ENCODE measurements at regions not wholly inside any gene's neighbourhood (a gene's known extent, or its start where the extent isn't known, plus 50 kb on each side); places are given as distances from the start of the nearest gene placed in this dataset.

DNA sequence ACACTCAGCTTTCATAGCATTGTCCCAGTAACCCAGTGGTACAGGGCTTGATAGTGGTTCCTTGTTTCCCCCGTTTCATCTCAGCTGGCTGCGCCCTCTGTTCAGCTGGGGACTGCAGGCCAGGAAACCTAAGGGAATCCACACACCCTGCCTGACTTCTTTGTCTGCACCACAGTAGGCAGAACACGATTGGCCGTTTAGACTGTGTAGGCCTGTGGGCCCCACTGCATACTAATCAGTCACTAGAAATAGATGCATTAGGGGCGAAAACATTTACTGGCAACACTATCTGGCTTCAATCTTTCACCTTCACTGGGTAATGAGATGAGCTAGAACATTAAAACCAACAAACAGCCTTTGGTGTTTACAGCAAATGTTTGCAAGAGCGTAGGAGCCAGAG, 512.7 kb upstream of the BRINP1 start:
- TF ChIP-seq, protein P1, sequence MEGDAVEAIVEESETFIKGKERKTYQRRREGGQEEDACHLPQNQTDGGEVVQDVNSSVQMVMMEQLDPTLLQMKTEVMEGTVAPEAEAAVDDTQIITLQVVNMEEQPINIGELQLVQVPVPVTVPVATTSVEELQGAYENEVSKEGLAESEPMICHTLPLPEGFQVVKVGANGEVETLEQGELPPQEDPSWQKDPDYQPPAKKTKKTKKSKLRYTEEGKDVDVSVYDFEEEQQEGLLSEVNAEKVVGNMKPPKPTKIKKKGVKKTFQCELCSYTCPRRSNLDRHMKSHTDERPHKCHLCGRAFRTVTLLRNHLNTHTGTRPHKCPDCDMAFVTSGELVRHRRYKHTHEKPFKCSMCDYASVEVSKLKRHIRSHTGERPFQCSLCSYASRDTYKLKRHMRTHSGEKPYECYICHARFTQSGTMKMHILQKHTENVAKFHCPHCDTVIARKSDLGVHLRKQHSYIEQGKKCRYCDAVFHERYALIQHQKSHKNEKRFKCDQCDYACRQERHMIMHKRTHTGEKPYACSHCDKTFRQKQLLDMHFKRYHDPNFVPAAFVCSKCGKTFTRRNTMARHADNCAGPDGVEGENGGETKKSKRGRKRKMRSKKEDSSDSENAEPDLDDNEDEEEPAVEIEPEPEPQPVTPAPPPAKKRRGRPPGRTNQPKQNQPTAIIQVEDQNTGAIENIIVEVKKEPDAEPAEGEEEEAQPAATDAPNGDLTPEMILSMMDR (IDR thresholded peaks at IDR 0.05) = no peak
- no peak for TF ChIP-seq POLR2AphosphoS5 (IDR thresholded peaks at IDR 0.05)
- no peak for TF ChIP-seq POLR2A (IDR thresholded peaks at IDR 0.05)
